Inferior parietal cortex (tissue), 1 donor: ENCODE measurements at regions not wholly inside any gene's neighbourhood (a gene's known extent, or its start where the extent isn't known, plus 50 kb on each side); places are given as distances from the start of the nearest gene placed in this dataset.

Experiments
- DNase-seq: peaks from one replicate; pipeline ENCODE4 v3.0.0-alpha.2; 2016; ENCODE audit errors: extremely low spot score

GRCh38 chr18:56278421-56279003 lies 359.9 kb downstream of the TXNL1 start:
- no peak for DNase-seq

- DNase-seq, result no peak
Measured at GRCh38 chr18:56276466-56276865, 361.9 kb downstream of the TXNL1 start.

GRCh38 chr18:56273541-56274219 lies 364.7 kb downstream of the TXNL1 start:
- no peak for DNase-seq

- no peak for DNase-seq
Measured at GRCh38 chr18:56270671-56271250, 367.6 kb downstream of the TXNL1 start.

GRCh38 chr18:56269958-56270357 lies 368.4 kb downstream of the TXNL1 start:
- no peak for DNase-seq

GRCh38 chr18:56268952-56269351 lies 369.4 kb downstream of the TXNL1 start:
- DNase-seq, result no peak

- DNase-seq, result no peak
Measured at GRCh38 chr18:56267334-56267733, 371.1 kb downstream of the TXNL1 start.

- no peak for DNase-seq
Measured at GRCh38 chr18:56258178-56258577, 380.2 kb downstream of the TXNL1 start.

GRCh38 chr18:56257205-56257604 lies 381.2 kb downstream of the TXNL1 start:
- DNase-seq, result no peak

GRCh38 chr18:56256659-56257058 lies 381.7 kb downstream of the TXNL1 start:
- DNase-seq, result no peak

GRCh38 chr18:56255381-56255780 lies 383.0 kb downstream of the TXNL1 start:
- no peak for DNase-seq

- no peak for DNase-seq
Measured at GRCh38 chr18:56252456-56252855, 385.9 kb downstream of the TXNL1 start.

GRCh38 chr18:56248610-56249235 lies 389.7 kb downstream of the TXNL1 start:
- no peak for DNase-seq

GRCh38 chr18:56246916-56247315 lies 391.5 kb downstream of the TXNL1 start:
- no peak for DNase-seq

- DNase-seq, result no peak
Measured at GRCh38 chr18:56245866-56246580, 392.4 kb downstream of the TXNL1 start.

GRCh38 chr18:56240405-56240804 lies 398.0 kb downstream of the TXNL1 start:
- DNase-seq, result no peak

GRCh38 chr18:56238576-56238975 lies 399.8 kb downstream of the TXNL1 start:
- DNase-seq, result no peak

GRCh38 chr18:56235481-56236013 lies 402.8 kb downstream of the TXNL1 start:
- no peak for DNase-seq

- no peak for DNase-seq
Measured at GRCh38 chr18:56235071-56235470, 403.3 kb downstream of the TXNL1 start.

GRCh38 chr18:56233595-56233994 lies 404.8 kb downstream of the TXNL1 start:
- DNase-seq, result peak; percentile 55

- DNase-seq, result no peak
Measured at GRCh38 chr18:56226025-56226424, 412.4 kb downstream of the TXNL1 start.
